Neural progenitor cell (in vitro differentiated cells): ENCODE measurements at regions not wholly inside any gene's neighbourhood (a gene's known extent, or its start where the extent isn't known, plus 50 kb on each side); places are given as distances from the start of the nearest gene placed in this dataset.

Experiments used
- DNase-seq: peaks from one replicate; pipeline ENCODE4 v3.0.0-alpha.2; 2016; ENCODE audit warnings: low spot score
- H2AFZ ChIP-seq: fragments of 200-600 bp; sonication (generic); replicated peaks from 2 replicates; pipeline ENCODE4 v1.6.1; 2016; ENCODE audit warnings: antibody characterized with exemption
- H3F3A ChIP-seq: fragments of 200-600 bp; sonication (generic); 2 replicates; pipeline ENCODE4 v1.6.1; 2016; ENCODE audit warnings: antibody characterized with exemption, low read depth
- H3K27ac ChIP-seq: fragments of 200-600 bp; sonication (generic); 2 replicates; pipeline ENCODE4 v1.5.1; 2016; ENCODE audit warnings: mild to moderate bottlenecking
- H3K27me3 ChIP-seq: fragments of 200-600 bp; sonication (generic); 2 replicates; pipeline ENCODE4 v1.6.1; 2016; ENCODE audit warnings: mild to moderate bottlenecking, moderate library complexity
- H3K36me3 ChIP-seq: fragments of 200-600 bp; sonication (generic); 2 replicates; pipeline ENCODE4 v1.5.1; 2016
- H3K4me1 ChIP-seq: fragments of 200-600 bp; sonication (generic); 2 replicates; pipeline ENCODE4 v1.6.1; 2016; ENCODE audit warnings: mixed run types
- H3K4me2 ChIP-seq: fragments of 200-600 bp; sonication (generic); 2 replicates; pipeline ENCODE4 v1.6.1; 2016
- H3K4me3 ChIP-seq: fragments of 200-600 bp; sonication (generic); 2 replicates; pipeline ENCODE4 v1.5.1; 2016
- H3K79me2 ChIP-seq: fragments of 200-600 bp; sonication (generic); 2 replicates; pipeline ENCODE4 v1.6.1; 2016; ENCODE audit warnings: low read depth
- H3K9ac ChIP-seq: fragments of 200-600 bp; sonication (generic); 2 replicates; pipeline ENCODE4 v1.6.1; 2016
- H3K9me3 ChIP-seq: fragments of 200-600 bp; sonication (generic); 2 replicates; pipeline ENCODE4 v1.5.1; 2016; ENCODE audit warnings: low read depth
- H4K20me1 ChIP-seq: fragments of 200-600 bp; sonication (generic); 2 replicates; pipeline ENCODE4 v1.6.1; 2016; ENCODE audit warnings: low read depth
- H3K27ac Mint-ChIP-seq: 3 replicates; pipeline ENCODE4 v1.8.0; 2021; ENCODE audit warnings: mixed read lengths
- H3K27me3 Mint-ChIP-seq: 2 replicates; pipeline ENCODE4 v1.8.0; 2022; ENCODE audit warnings: low read depth, mild to moderate bottlenecking, inconsistent platforms, moderate library complexity, mixed read lengths; ENCODE audit not compliant: insufficient read depth
- H3K36me3 Mint-ChIP-seq: 3 replicates; pipeline ENCODE4 v1.8.0; 2021; ENCODE audit warnings: mixed read lengths
- H3K4me1 Mint-ChIP-seq: 3 replicates; pipeline ENCODE4 v1.8.0; 2021; ENCODE audit warnings: mixed read lengths
- H3K4me3 Mint-ChIP-seq: 3 replicates; pipeline ENCODE4 v1.8.0; 2021; ENCODE audit warnings: mild to moderate bottlenecking, moderate library complexity, mixed read lengths
- H3K9me3 Mint-ChIP-seq: 3 replicates; pipeline ENCODE4 v1.8.0; 2020; ENCODE audit warnings: mixed read lengths
- CTCF ChIP-seq: fragments of 200-600 bp; sonication (generic); IDR thresholded peaks from 2 replicates; pipeline ENCODE4 v1.5.1; 2017; ENCODE audit warnings: antibody characterized with exemption, mild to moderate bottlenecking
- EZH2 ChIP-seq: fragments of 200-600 bp; sonication (generic); IDR thresholded peaks from 2 replicates; pipeline ENCODE4 v1.6.1; 2017; ENCODE audit warnings: antibody characterized with exemption, mild to moderate bottlenecking, moderate library complexity
- EZH2phosphoT487 ChIP-seq: fragments of 200-600 bp; sonication (generic); IDR thresholded peaks from 2 replicates; pipeline ENCODE4 v1.6.1; 2017; ENCODE audit warnings: antibody characterized with exemption

DNA sequence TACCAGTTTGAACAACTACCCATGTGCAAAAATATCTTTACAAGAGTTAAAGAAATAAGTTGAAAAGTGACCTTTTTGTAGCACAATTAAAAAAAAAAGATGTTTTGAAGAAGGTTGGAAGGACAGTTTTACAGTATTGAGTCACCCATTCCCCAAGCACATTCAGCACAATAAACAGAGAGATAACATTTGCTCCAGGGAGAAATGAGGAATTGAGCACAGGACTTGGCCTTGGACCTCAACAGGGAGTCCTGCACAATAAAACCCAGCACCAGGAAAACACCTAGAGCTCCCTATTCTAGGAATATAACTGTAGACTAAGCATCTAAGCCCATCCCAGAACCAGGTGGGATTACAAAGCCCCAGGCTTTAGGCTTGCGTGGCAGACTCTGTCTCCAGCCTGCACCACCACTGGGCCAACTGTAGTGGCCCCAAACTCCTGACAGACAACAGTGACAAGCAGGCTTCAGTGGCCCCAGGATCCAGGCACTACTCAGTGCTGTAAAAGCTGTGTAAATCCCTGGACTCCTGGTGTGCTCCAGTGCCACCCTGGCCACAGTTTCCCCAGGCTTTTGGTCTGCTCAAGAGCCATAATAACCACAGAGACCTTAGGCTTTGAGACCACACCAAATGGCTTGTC is 857.2 kb downstream of the SLITRK1 start:
- Histone ChIP-seq H3K27ac (no peak overlapping the region), H3K4me3 (no peak overlapping the region), H3K79me2 (no peaks in the 10 kb centered on the region), H3K36me3 (no peaks in the 10 kb centered on the region), H3K27me3 (no peaks in the 10 kb centered on the region), H4K20me1 (no peaks in the 10 kb centered on the region), H3K9me3 (no peaks in the 10 kb centered on the region), H2AFZ (no peak overlapping the region), H3K4me2 (no peak overlapping the region), H3K9ac (no peak overlapping the region), H3K4me1 (no peaks in the 10 kb centered on the region), H3F3A (no peaks in the 10 kb centered on the region)
- TF ChIP-seq EZH2phosphoT487 (no peak), CTCF (no peak), EZH2 (no peak)
- H3K27me3 Mint-ChIP-seq, result no peaks in the 10 kb centered on the region
- H3K4me1 Mint-ChIP-seq, result no peaks in the 10 kb centered on the region
- no peaks in the 10 kb centered on the region for H3K9me3 Mint-ChIP-seq
- no peak overlapping the region for H3K4me3 Mint-ChIP-seq
- no peaks in the 10 kb centered on the region for H3K36me3 Mint-ChIP-seq
- no peak overlapping the region for H3K27ac Mint-ChIP-seq
- DNase-seq, result no peak

DNA sequence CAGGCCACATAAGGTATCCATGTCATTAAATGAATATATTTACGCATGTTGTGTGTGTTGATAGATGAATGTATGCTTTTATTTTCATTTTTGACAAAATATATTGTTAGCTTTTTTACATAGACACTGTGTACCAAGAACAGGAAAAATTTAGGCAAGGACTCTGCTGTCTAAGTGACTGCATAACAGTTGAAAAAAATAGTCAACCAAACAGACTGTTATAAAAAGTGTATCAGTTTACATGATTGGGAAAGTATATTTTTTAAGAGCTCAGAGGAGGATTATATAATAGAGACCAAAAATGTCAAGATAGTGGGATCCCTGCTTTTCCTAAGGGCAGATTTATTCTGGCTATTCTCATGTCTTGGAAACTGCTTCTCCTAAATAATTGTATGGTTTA is 858.0 kb downstream of the SLITRK1 start:
- Histone ChIP-seq H3K79me2 (no peaks in the 10 kb centered on the region), H4K20me1 (no peaks in the 10 kb centered on the region), H2AFZ (no peak overlapping the region), H3K4me1 (no peaks in the 10 kb centered on the region), H3K4me2 (no peak overlapping the region), H3K27me3 (no peaks in the 10 kb centered on the region), H3K9me3 (no peaks in the 10 kb centered on the region), H3K27ac (no peak overlapping the region), H3K9ac (no peak overlapping the region), H3F3A (no peaks in the 10 kb centered on the region), H3K4me3 (no peak overlapping the region), H3K36me3 (no peaks in the 10 kb centered on the region)
- TF ChIP-seq CTCF (no peak), EZH2phosphoT487 (no peak), EZH2 (no peak)
- Mint-ChIP-seq H3K36me3 (no peaks in the 10 kb centered on the region), H3K27me3 (no peaks in the 10 kb centered on the region), H3K4me3 (no peak overlapping the region), H3K9me3 (no peaks in the 10 kb centered on the region), H3K4me1 (no peaks in the 10 kb centered on the region), H3K27ac (no peak overlapping the region)
- no peak for DNase-seq

DNA sequence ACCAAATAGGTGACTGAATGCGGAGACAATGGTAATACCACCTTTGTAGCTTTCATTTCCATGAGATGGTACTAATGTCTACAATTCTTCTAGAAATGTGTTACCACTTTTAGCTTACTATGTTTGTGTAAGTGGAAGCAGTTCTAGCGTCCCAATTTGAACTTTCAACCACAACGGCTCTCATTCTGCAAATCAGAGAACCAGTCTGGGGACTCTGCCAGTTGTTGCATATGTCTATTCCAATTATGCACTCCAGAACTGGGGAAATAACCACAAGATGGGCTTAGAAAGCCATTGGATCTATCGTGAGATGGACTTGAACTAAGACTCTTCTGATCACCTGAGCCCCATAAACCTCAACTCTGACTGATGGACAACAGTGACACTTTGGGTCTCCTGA is 862.3 kb downstream of the SLITRK1 start:
- Histone ChIP-seq H3K4me2 (no peak overlapping the region), H3K79me2 (no peaks in the 10 kb centered on the region), H3F3A (no peaks in the 10 kb centered on the region), H3K27me3 (no peaks in the 10 kb centered on the region), H3K9me3 (no peaks in the 10 kb centered on the region), H3K4me3 (no peak overlapping the region), H3K9ac (no peak overlapping the region), H2AFZ (no peak overlapping the region), H3K4me1 (no peaks in the 10 kb centered on the region), H4K20me1 (no peaks in the 10 kb centered on the region), H3K36me3 (no peaks in the 10 kb centered on the region), H3K27ac (no peak overlapping the region)
- TF ChIP-seq EZH2 (no peak), EZH2phosphoT487 (no peak), CTCF (no peak)
- Mint-ChIP-seq H3K27me3 (no peaks in the 10 kb centered on the region), H3K36me3 (no peaks in the 10 kb centered on the region), H3K4me1 (no peaks in the 10 kb centered on the region), H3K4me3 (no peak overlapping the region), H3K9me3 (no peaks in the 10 kb centered on the region), H3K27ac (no peak overlapping the region)
- DNase-seq, result no peak
